NCI-H748 (cell line): ENCODE measurements at regions not wholly inside any gene's neighbourhood (a gene's known extent, or its start where the extent isn't known, plus 50 kb on each side); places are given as distances from the start of the nearest gene placed in this dataset.

Source experiments
- DNase-seq: peaks from one replicate; lab custom pipeline; 2025; ENCODE audit not compliant: unreplicated experiment; lab: John Stamatoyannopoulos, UW

DNA sequence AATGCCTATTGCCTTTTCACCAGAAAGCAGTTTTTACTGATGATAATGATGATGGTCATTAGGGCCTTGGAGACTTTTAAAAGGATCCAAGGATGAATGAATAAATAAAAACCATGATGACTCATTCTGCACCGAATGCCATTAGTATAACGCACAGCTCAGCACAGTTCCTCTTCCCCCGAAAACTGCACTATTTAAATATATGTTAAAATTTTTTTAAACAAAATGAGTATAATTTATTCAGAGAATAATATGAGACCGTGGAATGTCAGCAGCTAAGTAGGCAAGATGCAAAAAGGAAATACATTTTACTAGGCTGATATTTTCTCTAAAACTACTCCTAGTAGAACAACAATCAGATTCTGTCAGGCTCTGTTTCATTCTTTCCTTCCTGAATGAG, 83.4 kb upstream of the NANOGP8 start:
- no peak for DNase-seq

DNA sequence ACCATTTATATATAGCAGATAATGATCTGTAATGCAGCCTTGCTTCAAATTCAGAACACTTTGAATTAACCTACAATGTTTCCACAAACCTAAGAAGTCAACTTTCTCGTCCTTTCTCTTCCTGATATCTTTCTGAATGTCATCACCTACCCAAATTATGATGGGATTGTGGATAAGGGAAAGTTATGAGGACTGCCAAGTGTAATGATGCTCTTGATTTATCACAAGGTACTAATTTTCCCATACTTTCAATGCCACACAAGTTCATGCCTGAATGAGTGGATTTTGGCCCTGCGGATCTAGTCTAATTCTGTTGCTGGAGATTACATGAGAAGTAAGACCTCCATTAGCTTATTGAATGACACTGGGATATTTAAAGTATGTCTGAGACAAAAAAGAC, 82.6 kb upstream of the NANOGP8 start:
- no peak for DNase-seq

DNA sequence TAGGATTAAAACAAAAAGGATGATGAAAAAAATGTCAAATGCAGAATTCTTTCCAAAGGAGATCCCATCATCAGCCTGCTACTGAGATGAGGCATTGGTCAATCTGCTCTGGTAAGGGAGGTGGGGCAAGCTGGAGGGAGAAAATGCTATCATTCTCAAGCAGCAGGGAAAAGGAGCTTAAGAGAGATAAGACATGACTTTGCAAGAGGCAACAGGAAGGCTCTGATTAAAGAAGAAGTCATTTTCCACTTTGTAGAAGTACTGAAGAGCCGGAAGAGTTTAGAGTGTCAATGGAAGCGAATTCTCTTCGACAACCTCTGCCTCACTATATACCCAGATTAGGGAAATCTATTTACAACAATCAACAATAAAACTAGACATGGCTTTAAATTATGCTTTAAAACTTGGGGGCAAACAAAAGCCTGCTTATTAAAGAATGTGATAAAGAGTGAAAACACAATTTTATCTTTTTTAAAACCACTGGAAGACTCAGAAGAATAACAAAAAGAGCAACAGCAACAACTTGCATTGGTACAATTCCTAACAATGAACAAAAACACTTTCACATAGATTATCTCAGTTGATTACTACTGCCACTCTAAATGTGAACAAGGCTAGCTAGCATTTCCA, 81.8 kb upstream of the NANOGP8 start:
- DNase-seq, result no peak

DNA sequence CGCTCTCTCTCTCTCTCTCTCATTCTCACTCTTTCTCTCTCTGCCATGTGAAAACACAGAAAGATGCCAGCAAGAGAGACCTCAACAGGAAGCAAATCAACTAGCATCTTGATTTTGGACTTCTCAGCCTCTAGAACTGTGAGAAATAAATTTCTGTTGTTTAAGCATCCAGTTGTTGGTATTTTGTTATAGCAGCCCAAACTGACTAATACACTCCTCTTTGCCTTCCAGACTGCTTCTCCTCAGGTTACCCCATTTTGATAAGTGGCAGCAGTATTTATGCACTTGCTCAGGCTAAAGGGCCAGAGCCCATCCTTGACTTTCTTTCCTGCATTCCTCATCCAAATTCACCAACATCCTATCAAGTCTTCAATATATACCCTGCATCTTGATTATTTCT, 76.6 kb upstream of the NANOGP8 start:
- no peak for DNase-seq

DNA sequence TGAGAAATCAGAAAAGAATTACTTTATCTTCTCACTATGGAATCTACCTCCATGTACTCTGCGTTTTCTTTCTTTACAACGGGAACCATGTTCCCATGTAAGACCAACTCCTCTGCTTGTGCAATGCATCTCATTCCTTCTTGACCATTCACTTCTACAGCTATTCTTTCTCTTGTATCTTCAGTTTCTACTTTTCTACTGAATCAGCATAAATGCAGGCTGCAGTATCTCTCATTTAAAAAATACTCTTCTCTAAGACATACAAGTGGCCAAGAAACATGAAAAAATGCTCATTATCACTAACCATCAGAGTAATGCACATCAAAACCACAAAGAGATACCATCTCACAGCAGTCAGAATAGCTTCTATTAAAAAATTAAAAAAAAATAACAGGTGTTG, 74.1 kb upstream of the NANOGP8 start:
- DNase-seq, result no peak

DNA sequence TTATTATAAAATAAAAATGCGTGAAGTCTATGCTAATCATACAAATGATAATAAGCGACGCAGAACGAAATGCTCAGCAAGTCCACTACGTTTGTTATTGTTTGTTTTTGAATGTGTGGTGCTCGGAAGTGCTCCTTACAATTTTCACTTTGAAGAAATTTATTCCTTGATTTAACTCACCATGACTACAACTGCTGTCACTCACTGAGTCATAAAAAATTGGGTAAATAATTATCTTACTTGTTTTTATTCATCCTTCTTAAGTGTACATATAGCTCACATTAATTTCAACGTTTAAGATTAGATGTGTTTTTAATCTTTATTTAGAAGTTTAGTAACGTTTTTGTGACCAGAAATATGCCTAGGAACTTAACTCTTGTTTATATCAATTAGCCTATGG, 66.7 kb upstream of the NANOGP8 start:
- no peak for DNase-seq

DNA sequence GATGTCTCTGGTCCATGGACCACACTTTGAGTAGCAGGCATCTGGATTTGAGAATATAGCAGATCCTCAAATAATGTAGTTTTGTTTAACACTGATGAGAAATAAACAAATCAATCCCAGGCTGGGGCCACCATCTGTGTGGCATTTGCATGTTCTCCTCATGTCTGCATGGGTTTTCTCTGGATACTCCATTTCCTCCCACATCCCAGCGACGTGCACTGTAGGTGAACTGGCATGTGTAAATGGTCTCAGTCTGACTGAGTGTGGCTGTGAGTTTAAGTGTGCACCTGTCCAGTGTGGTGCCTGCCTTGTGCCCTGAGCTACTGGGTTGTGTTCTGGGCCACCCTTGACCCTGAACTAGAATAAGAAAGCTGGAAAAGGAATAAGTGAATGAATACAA, 66.3 kb upstream of the NANOGP8 start:
- DNase-seq, result no peak

DNA sequence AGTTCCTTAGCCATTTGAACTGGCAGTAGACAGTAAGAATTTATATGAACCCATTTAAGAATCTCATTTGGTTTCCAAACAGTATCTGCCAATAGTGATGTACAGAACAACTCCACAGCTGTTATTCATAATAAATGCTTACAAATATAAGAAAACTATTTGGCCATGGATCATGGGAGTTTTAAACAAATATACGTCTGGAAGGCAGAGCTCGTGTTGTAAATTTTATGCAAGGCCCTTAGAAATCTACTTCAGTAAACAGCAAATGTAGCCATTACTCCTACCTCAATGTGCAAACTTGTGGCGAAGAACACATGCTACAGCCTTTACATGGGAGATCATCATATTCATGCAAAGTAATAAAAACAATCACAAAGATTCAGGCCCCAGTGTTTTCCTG, 65.3 kb upstream of the NANOGP8 start:
- no peak for DNase-seq

DNA sequence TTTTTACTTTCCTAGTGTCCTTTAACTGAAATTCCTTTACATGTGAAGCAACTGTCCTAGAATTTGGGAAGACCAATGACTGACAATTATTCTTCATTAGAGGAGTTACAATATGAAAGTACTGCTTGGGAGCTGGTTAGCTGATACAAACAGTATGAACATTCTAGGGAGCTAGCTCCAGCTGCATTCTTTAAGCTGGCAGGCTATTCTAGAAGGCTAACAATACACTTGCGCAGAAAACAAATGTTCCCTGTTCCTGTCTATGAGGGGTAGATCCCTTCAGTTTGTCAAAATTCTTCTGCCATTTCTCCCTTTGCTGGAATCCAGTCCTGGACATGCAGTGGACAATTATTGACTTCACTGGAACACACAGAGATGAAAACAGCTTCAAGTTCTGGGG, 60.2 kb upstream of the NANOGP8 start:
- no peak for DNase-seq

DNA sequence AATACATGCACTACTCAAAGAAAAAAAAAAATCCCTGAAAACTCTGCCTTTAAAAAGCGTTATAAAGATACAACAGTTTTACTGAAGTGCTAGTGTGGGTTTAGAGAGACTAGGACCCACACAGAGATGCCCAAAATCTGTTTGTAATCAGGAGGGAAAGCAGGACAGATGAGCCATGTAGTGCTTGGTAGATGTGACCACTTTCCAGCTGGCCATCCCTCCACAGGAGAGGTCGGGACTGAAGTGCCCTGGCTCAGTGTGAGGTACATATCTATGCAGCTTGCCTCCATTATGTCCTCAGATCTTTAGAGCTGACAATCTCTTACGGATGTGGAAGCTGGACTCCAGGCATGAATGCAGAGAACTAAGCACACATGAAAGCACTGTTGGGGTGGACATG, 57.5 kb upstream of the NANOGP8 start:
- DNase-seq, result no peak

DNA sequence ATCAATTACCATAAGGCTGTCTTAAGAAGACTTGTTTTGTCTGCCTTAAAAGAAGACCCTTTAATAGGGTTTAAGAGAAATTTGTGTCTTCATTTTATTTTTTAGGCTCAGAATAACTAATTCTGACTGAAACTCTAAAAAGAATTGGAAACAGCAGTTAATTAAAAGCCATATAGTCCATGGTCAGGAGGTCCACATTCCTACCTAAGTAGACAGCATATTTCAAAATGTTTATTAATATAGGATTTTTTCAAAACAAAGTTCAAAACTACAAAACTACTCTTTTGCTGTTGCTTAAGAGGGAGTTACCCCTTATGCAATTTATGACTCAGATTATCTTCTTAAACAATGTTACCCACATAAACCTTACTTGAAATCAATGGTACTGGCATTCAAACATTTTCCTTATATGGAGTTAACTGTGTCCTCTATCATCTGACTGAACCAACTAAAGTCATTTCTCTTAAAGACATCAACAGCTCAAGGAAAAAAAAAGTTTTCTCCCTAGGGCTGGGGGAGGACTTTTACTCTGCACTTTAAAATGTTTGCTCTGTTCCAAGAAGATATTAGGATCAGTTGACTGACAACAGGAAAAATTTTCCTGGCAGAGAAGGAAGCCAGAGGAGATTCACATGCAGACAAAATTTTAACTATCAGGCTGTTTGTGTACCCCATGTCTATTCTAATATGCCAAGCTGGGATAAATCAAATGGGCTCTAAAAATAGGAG, 56.8 kb upstream of the NANOGP8 start:
- no peak for DNase-seq

DNA sequence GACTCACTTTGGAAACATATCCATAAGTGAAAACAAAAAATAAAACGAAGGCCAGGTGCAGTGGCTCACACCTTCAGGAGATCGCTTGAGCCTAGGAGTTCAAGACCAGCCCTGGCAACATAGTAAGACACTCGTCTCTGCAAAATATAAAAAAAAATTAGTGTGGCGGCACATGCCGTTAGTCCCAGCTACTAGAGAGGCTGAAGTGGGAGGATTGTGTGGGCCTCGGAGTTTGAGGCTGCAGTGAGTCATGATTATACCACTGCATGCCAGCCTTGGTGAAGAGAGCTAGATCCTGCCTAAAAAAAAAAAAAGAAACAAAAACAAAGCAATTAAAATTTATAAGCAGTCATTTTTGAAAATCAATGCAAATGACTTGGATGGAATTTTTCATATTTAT, 54.7 kb upstream of the NANOGP8 start:
- no peak for DNase-seq

DNA sequence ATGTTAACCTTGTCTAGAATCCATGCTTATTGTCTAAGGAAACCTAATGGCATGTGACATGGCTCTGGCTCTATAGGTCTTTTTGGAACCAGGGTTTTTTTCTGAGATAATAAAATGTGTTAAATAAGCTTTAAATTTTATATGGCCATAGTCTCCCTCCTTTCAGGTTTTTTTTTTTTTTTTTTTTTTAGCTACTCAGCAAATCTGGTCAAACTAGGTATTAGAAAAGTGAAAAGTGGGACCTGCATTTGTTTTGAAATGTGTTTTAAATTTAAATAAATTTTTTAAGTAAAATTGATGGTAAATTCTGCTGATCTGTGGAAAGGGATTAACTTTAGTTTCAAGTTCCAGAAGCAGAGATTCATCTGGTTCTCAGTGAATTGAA, 52.1 kb upstream of the NANOGP8 start:
- no peak for DNase-seq

DNA sequence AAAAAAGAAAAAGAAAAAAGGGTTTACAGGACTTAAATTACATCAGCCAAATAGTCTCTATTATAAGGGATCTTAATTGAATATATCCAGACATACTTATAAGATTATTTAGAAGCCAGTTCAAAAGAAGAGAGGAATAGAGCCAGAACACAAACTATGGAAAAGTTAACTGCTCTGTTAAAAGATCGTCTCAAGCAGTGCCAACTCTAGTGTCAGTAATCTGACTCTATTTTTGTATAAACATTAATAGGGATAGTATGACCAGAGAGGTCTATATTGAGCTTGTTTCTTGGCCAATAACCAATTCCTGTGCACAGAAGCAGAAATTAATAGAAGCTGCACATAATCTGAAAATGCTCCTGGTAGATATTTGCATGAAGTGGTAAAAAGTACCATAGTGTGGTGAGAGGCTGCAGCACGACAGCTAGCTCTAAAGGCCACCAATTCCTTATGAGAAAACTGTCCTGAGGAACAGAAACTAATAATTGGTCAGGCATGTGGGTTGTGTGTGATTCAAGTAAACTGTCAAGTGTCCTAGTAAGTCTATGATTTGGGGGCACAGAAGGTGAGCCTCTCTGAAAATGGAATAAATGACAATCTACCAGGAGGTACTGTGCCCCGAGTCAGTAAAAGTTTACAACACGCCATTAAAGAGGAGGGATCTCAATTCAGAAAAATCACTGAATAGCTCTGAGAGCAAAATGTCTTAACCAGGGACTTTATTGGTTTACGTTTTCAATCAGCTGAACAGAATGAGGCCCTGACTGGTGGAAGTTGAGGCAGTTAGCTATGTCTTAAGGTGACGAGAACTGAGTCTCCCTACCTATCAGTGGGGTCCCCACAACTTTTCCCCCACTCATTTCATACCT, 51.5 kb upstream of the NANOGP8 start:
- DNase-seq, result no peak
